IMR-90 (cell line): ENCODE measurements at regions not wholly inside any gene's neighbourhood (a gene's known extent, or its start where the extent isn't known, plus 50 kb on each side); places are given as distances from the start of the nearest gene placed in this dataset.

ENCODE experiments used
- CEBPB ChIP-seq: IDR thresholded peaks from 2 replicates; pipeline ENCODE4 v1.6.1; 2012; ENCODE audit warnings: low read depth, low read length, improper control_type of control experiment
- CTCF ChIP-seq: conservative IDR thresholded peaks from 2 replicates; pipeline ENCODE4 v1.5.1; 2012; ENCODE audit warnings: mild to moderate bottlenecking, low read depth, low read length, improper control_type of control experiment
- ELK1 ChIP-seq: fragments of 150-350 bp; IDR thresholded peaks from 2 replicates; pipeline ENCODE4 v1.6.1; 2016; ENCODE audit warnings: low read depth, mild to moderate bottlenecking, low read length, moderate library complexity, borderline replicate concordance
- FOS ChIP-seq: fragments of 150-350 bp; IDR thresholded peaks from 2 replicates; pipeline ENCODE4 v1.6.1; 2016; ENCODE audit warnings: low read depth, low read length
- MAFK ChIP-seq: IDR thresholded peaks from 2 replicates; pipeline ENCODE4 v1.6.1; 2012; ENCODE audit warnings: low read depth, low read length, improper control_type of control experiment
- MXI1 ChIP-seq: IDR thresholded peaks from 2 replicates; pipeline ENCODE4 v1.6.1; 2012; ENCODE audit warnings: low read depth, mild to moderate bottlenecking, low read length, moderate library complexity, borderline replicate concordance
- POLR2A ChIP-seq: IDR thresholded peaks from 2 replicates; pipeline ENCODE4 v1.6.1; 2012; ENCODE audit warnings: mild to moderate bottlenecking, low read depth, low read length
- RAD21 ChIP-seq: IDR thresholded peaks from 2 replicates; pipeline ENCODE4 v1.6.1; 2012; ENCODE audit warnings: low read length, improper control_type of control experiment
- USF2 ChIP-seq: fragments of 150-350 bp; IDR thresholded peaks from 2 replicates; pipeline ENCODE4 v1.6.1; 2017; ENCODE audit warnings: mild to moderate bottlenecking, antibody characterized with exemption, low read length, low read depth

GRCh38 chr9:13614060-13614459 is 334.6 kb upstream of the MPDZ start:
- TF ChIP-seq POLR2A: no peak
- TF ChIP-seq CTCF: no peak
- TF ChIP-seq MXI1: no peak
- TF ChIP-seq RAD21: no peak
- no peak for TF ChIP-seq FOS
- no peak for TF ChIP-seq CEBPB
- no peak for TF ChIP-seq USF2
- TF ChIP-seq ELK1: no peak
- no peak for TF ChIP-seq MAFK
